ENCODE measurements at regions not wholly inside any gene's neighbourhood (a gene's known extent, or its start where the extent isn't known, plus 50 kb on each side); places are given as distances from the start of the nearest gene placed in this dataset.

GRCh38 chr2:226031647-226032501 is 632.4 kb downstream of the NYAP2 start:
- DNase-seq (ENCODE audit: low read depth): peak; percentile 31

GRCh38 chr2:226030788-226031646 is 631.5 kb downstream of the NYAP2 start:
- no peak for DNase-seq (ENCODE audit: low read depth)

GRCh38 chr2:226030369-226030768 is 630.9 kb downstream of the NYAP2 start:
- DNase-seq (ENCODE audit: low read depth): no peak

DNA sequence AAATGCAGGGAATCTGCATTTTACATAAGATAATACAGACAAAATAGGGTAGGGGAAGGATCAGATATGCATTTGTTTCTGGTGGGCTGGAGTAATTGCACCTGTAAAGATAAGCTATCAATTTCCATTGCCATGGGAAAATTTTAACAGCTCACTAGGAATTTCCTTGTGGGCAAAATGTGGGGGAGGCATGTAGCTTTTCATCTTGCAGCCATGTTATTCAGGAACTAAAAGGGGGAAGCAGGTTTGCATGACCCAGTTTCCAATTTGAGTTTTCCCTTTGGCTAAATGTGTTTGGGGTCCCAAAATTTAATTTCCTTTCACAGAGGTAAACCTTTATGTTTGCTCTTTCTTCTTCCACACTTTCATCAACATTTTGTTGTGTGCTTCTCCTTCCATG is 624.4 kb downstream of the NYAP2 start:
- DNase-seq (ENCODE audit: low read depth): no peak

DNA sequence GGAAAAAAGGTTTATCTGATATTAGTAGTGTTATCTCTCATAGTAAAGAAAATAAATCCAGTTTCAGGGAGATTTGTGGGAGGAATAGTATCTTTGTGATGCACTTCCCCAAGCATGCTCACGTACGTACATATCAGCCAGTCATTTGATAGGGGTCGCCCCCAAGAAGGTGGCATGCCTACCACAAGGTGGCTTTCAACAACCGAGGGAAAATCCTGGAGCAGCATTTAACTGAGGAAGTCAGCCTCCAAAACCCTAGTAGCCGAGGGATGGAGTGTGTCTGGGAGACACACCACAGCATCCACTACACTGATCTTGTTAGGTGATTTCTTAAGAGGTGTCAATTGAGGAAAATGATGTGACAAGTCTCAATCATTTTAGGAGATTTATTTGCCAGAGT is 623.9 kb downstream of the NYAP2 start:
- no peak for DNase-seq (ENCODE audit: low read depth)

- no peak for DNase-seq (ENCODE audit: low read depth)
These were observed 621.4 kb downstream of the NYAP2 start for GRCh38 chr2:226020956-226021355.

DNA sequence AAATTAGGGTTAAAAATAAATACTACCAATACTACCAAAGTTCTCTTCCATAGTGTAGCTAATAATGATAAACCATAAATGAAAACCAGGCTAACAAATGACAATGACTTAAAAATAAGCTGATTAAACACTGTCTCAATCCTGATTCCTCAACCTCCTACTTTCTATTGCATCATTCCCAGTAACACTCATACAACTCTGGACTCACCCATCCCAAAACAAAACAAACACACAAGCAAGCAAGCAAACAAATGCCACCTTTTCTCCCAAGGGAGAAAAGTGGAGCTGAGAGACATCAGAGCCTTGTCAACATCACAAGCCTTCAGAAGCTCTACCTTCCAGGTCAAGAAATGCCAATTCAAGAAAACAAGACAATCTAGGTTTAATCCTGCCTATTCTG is 620.7 kb downstream of the NYAP2 start:
- no peak for DNase-seq (ENCODE audit: low read depth)

- no peak for DNase-seq (ENCODE audit: low read depth)
These were observed 619.1 kb downstream of the NYAP2 start for GRCh38 chr2:226018641-226019040.

GRCh38 chr2:226017537-226017936 is 618.0 kb downstream of the NYAP2 start:
- no peak for DNase-seq (ENCODE audit: low read depth)

- no peak for DNase-seq (ENCODE audit: low read depth)
These were observed 617.6 kb downstream of the NYAP2 start for GRCh38 chr2:226017107-226017506.

GRCh38 chr2:226011716-226012450 is 612.4 kb downstream of the NYAP2 start:
- DNase-seq (ENCODE audit: low read depth): no peak

DNA sequence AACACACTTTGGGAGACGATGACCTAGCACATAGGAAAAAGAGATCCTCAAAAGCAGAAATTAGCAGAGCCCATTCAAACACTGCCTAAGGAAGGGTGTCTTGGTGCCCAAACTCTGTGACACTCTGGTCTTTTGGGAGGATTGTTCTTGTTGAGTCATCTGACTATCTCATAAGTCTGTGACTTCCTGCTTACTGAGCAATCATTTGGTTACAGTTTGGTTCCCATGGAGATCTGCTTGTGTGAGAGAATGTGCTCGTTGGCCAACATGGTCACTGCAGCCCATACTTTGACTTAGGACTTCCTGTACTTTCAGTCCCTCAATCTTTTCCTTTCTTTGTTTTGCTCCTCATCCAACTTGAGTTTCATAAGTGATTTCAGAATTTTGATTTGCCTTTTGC is 602.9 kb downstream of the NYAP2 start:
- no peak for DNase-seq (ENCODE audit: low read depth)

DNA sequence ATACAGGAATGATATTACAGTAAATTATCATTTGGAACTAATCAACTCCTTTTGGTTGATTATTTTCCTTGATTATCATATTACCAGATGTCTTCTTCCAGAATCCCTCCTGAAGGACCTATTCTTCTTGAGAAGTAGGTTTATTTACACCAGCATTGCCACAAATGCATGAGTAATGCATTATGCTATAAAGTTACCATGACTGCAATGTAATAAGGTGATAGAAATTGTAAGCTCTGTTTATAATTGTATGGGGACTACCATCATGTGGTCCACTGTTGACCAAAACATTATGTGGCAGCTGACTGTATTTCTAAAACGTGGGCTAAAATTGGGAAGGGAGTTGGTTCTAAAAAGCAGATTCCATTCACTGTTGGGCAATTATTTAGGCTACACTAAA is 602.2 kb downstream of the NYAP2 start:
- DNase-seq (ENCODE audit: low read depth): no peak

DNA sequence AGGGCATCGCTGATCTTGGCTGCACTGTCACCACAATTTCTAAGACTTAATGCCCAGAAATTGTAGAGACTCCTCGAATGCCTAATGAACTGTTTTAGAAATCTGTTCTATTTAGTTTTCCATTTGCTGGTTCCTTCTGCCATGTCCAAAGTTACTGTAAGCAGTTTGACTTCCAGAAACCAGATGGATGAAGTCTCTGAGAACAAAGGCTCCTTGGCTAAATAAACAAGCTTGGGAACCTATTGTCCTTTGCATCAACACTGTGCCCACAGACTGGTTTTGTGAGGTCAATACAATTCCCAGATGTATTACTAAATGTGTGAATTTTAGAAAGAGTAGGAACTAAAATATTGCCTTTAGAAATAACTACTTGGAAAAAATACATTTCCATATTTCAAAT is 600.2 kb downstream of the NYAP2 start:
- no peak for DNase-seq (ENCODE audit: low read depth)

DNA sequence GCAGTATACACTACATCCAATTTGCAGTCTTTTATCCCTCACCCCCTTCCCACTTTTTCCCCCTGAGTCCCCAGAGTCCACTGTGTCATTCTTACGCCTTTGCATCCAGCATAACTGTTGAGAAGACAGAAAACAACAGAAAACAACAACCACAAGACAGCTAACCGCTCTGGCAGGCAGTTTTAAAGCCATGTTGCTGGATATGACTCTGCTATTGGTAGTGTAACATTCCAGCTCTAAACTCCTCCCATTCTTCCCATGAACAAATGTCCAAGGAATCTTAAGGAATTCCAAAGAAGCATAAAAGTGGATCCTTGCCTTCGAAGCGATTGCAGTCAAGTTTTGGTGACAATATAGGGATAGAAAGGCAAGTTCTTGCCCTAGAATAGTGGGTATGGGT is 599.1 kb downstream of the NYAP2 start:
- no peak for DNase-seq (ENCODE audit: low read depth)

DNA sequence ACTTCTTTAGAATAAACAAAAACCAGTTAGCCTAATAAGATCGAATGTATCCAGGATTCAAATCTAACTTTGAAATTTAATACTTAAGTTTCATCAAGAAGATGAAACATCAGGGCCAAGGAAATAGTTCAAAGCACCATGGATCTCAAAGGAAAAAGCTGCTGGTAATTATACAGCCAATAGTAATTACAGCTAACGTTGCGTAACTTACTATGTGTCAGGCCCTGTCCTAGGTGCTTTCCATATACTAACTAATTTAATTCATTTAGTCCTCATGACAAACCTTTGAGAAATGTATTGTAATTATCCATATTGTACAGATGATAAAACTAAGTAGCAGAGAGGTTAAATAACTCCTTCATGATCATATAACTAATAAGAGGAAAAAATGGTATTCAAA is 598.6 kb downstream of the NYAP2 start:
- DNase-seq (ENCODE audit: low read depth): no peak

DNA sequence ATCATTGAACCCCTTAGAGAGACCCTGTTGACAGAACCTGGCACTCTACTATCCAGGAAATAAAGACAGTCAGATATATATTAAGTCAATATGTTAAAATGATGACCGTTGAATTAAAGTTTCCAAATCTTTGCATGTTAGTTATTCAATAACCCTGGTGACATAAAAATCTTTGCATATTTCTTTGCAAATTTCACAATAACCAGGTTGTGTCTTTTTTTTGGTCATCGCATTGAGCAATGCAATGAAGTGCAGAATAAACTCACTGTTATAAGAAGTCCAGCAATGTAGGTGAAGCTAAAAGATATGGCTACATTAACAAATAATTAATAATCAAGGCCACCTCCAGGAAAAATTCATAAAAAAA is 596.9 kb downstream of the NYAP2 start:
- no peak for DNase-seq (ENCODE audit: low read depth)

DNA sequence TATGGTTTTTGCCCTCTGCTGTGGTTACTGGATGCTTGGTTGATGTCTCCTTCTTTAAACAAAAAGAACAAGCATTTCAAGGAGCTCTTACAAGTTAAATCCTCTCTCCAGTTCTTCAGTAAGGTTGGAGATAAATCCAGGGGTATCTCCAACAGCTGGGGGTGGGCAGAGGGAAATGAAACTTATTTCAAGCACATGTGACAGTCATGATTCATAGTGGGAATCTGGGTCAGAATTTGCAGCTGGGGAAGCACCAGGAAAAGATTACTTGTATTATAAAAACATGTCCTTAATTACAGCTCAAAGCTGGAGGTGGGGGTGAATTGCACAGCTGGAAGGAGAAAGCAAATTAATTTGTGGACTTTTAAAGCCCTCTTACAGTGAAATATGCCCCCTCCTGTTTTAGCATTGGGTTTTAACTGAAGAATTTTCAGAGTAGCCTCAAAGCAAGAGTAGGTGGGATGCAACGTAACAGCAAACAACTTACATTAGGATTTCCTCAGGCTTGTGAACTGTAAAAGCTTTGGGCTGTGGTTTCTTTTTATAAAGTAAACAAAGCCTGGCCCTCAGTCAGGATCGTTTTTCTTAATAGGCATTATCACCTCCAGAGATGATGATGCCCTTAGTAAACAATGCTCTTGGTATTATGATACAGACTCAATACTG is 596.4 kb downstream of the NYAP2 start:
- DNase-seq (ENCODE audit: low read depth): no peak

- DNase-seq (ENCODE audit: low read depth): no peak
These were observed 595.4 kb downstream of the NYAP2 start for GRCh38 chr2:225994748-225995405.

- DNase-seq (ENCODE audit: low read depth): no peak
These were observed 593.9 kb downstream of the NYAP2 start for GRCh38 chr2:225993430-225993829.

GRCh38 chr2:225989809-225990208 is 590.3 kb downstream of the NYAP2 start:
- no peak for DNase-seq (ENCODE audit: low read depth)

GRCh38 chr2:225980372-225980771 is 580.9 kb downstream of the NYAP2 start:
- no peak for DNase-seq (ENCODE audit: low read depth)

Measured in activated T-cell treated with anti-CD3 and anti-CD28 coated beads for 48 hours (primary cell).